GM18502 (cell line): ENCODE measurements at regions not wholly inside any gene's neighbourhood (a gene's known extent, or its start where the extent isn't known, plus 50 kb on each side); places are given as distances from the start of the nearest gene placed in this dataset.
"Not testable (repeated sequence)": the region's sequence is repeated elsewhere in the genome, so short reads cannot be mapped to it uniquely, and the experiment has no call there.

ENCODE experiments used
- ATAC-seq: cut with Tn5 transposase; IDR thresholded peaks from one replicate; pipeline ENCODE4 v1.9.1; 2021; ENCODE audit warnings: mild to moderate bottlenecking; ENCODE audit not compliant: unreplicated experiment, poor library complexity

- ATAC-seq = no peak
Observed at GRCh38 chr3:72661115-72661457, 187.2 kb downstream of the SHQ1 start.

GRCh38 chr3:72660270-72661114, 187.8 kb downstream of the SHQ1 start:
- ATAC-seq = no peak

- ATAC-seq = no peak
Observed at GRCh38 chr3:72659596-72659995, 188.6 kb downstream of the SHQ1 start.

DNA sequence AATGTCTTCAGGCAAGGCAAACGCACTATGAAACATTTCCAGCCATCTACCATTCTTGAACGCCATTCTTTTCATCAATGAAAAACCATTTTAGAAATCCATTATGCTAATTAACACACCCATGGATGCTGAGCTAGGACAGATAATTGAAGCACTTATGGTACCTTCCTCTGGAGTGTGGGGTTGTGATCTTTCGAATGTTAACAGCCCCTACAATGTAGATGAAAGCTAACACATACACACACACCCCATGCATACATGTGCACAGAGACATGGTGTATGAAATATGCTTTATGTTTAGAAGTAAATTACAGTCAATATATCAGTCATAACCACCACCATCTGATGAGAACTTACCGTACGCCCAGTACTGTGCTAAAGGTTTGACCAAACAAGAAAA, 189.1 kb downstream of the SHQ1 start:
- ATAC-seq = no peak

DNA sequence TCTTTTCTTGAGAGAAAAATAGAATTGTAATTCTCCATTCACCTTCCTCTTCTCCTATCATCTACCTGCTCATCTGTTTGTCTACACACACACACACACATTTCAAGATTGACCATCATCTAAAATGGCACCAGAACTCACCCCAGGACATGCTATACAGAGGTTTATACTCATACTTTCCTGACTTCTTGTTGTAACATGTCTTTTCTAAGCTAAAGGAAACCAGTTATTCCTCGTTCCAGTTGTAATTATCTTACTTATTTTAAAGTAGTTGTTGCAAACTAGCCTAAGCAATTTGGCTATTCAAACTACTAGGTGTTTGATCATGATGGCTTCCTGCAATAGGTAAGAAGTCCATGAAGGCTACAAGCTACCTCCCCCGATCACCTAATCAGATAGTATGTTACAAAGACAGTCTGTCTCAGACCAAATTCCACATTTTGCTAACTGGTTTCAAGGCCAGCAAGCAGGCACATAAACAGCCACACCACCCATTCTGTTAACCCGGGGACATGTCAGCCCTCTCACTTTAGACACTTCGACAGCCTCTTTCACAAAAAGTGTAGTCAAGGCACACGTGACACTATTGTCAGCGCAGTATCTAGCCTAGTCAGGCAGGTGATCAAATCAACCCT, 189.7 kb downstream of the SHQ1 start:
- no peak for ATAC-seq

- ATAC-seq = peak; percentile 73
Observed at GRCh38 chr3:72657666-72658065, 190.6 kb downstream of the SHQ1 start.

- ATAC-seq = no peak
Observed at GRCh38 chr3:72655723-72656122, 192.5 kb downstream of the SHQ1 start.

DNA sequence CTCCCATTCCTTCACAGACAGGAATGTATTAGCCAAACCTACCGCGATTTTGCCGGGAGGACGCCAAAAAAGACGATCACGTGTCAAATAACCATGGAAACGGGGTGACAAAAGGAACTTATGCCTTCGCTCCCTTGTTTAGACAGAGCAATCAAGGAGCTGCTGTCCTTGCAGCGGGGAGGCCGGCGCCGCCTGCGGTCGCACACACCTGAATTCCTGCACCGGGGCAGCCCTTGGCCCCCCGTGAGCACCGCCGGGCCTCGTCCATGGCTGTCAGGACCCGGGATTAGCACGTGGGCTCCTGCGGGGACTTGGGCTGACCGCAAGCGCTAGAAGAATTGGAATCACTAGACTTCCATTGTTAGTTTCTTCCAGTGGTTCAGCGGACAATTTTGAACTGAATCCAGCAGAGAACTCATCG, 193.1 kb downstream of the SHQ1 start:
- no peak for ATAC-seq

GRCh38 chr3:72652395-72652794, 195.8 kb downstream of the SHQ1 start:
- no peak for ATAC-seq

GRCh38 chr3:72651498-72651897, 196.7 kb downstream of the SHQ1 start:
- ATAC-seq = no peak

- ATAC-seq = no peak
Observed at GRCh38 chr3:72646263-72646662, 202.0 kb downstream of the SHQ1 start.

DNA sequence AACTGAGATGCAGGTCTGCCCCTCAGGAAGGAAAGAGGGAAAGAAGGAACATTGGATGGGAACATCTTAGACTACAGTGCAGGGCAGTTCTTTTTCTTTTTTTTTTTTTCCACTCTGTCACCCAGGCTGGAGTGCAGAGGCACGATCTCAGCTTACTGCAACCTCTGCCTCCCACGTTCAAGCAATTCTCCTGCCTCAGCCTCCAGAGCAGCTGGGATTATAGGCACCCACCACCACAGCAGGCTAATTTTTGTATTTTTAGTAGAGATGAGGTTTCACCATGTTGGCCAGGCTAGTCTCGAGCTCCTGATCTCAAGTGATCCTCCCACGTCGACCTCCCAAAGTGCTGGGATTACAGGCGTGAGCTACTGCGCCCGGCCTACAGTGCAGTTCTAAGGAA, 204.6 kb downstream of the SHQ1 start:
- ATAC-seq = not testable (repeated sequence)

- ATAC-seq = no peak
Observed at GRCh38 chr3:72641684-72642083, 206.6 kb downstream of the SHQ1 start.

- no peak for ATAC-seq
Observed at GRCh38 chr3:72641072-72641471, 207.2 kb downstream of the SHQ1 start.

- ATAC-seq = no peak
Observed at GRCh38 chr3:72636969-72637597, 211.2 kb downstream of the SHQ1 start.

- no peak for ATAC-seq
Observed at GRCh38 chr3:72635551-72635950, 212.7 kb downstream of the SHQ1 start.

DNA sequence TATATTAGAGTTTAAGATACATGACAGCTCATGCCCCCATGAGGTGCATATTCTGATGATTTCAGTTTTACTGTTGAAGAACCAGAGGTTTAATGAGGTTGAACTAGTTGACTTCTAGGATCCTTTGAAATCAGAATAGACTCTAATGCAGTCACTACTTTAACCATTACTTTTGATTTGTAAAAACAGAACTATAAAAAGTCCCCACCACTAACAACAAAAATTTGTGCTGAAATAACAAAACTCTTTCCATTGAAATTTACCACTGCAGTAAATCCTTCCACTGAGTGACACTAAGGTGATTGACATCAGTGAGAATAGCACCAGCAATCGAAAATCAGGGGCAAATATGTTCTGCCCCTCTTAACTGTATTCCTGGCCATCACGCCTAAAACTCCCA, 214.1 kb downstream of the SHQ1 start:
- ATAC-seq = peak; percentile 54

DNA sequence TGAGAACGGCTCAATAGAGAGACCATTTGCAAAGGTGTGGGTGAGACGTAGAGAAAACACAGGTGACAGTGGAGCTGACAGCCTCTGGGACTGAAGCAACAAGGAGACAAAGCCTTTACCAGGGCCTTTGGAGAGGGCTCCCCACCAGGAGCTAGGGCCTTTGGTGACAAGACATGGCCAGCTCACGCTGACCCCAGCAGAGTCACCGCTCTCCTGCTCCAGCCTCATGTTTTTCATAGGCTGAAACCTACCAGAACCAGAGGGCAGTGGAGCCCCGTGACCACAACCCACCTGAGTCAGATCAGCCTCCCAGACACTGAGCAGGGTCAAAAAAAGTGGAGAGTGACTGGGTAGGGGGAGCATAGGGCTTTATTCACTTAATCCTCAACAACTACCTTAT, 214.7 kb downstream of the SHQ1 start:
- peak; percentile 36 for ATAC-seq

DNA sequence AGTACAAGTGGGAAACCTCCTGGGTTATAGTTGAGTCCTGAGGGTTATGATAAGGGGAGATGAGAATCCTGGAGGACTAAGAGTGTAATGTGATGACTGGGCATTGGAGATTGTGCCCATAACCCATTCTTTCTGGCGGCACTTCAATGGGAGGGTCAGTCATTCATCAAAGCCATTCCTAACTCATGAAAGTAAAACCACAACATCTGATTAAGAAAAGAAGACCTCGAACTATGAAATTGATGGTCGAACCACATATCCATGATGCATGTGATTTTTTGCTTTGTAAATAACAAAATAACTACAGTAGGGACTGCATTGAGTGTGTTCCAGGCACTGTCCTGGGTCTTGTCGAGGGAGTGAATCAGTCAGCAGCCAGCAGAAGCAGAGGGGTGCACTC, 215.1 kb downstream of the SHQ1 start:
- ATAC-seq = no peak

GRCh38 chr3:72632129-72632528, 216.1 kb downstream of the SHQ1 start:
- no peak for ATAC-seq

- no peak for ATAC-seq
Observed at GRCh38 chr3:72630969-72631344, 217.3 kb downstream of the SHQ1 start.
